Heart right ventricle (tissue), 16 donors: ENCODE measurements at regions not wholly inside any gene's neighbourhood (a gene's known extent, or its start where the extent isn't known, plus 50 kb on each side); places are given as distances from the start of the nearest gene placed in this dataset.

Experiments
- ATAC-seq, 8 donors: fragments of 200-7000 bp; cut with Tn5 transposase; one replicate each; pipeline ENCODE4 v1.9.1; 2020; ENCODE audit warnings: mild to moderate bottlenecking in 8 of 8, moderate library complexity in 8 of 8, moderate number of reproducible peaks in 1 of 8
- DNase-seq, 2 donors: peaks; one replicate each; pipeline ENCODE4 v3.0.0-alpha.2; 2020
- H3K27ac ChIP-seq, 10 donors: fragments of 200-600 bp; sonication (generic) in 2 of 10; one replicate each; pipeline versions ENCODE4 v1.5.0 to v1.8.0; 2020 to 2022; ENCODE audit warnings: mild to moderate bottlenecking in 3 of 10
- H3K27me3 ChIP-seq, 7 donors: fragments of 200-600 bp; one replicate each; pipeline ENCODE4 v1.8.0; 2021 to 2022; ENCODE audit warnings: mild to moderate bottlenecking in 2 of 7
- H3K36me3 ChIP-seq, 9 donors: fragments of 200-600 bp; sonication (generic) in 1 of 9; one replicate each; pipeline versions ENCODE4 v1.5.0 to v1.8.0; 2020 to 2022; ENCODE audit warnings: mild to moderate bottlenecking in 2 of 9
- H3K4me1 ChIP-seq, 9 donors: fragments of 200-600 bp; sonication (generic) in 1 of 9; one replicate each; pipeline versions ENCODE4 v1.5.0 to v1.8.0; 2020 to 2022; ENCODE audit warnings: mild to moderate bottlenecking in 4 of 9
- H3K4me3 ChIP-seq, 10 donors: fragments of 200-600 bp; sonication (generic) in 2 of 10; one replicate each; pipeline versions ENCODE4 v1.5.0 to v1.8.0; 2020 to 2022; ENCODE audit warnings: mild to moderate bottlenecking in 7 of 10, moderate library complexity in 2 of 10
- H3K9me3 ChIP-seq, 11 donors: fragments of 200-600 bp in 10 of 11; sonication (generic) in 2 of 11; one replicate each; pipeline versions ENCODE4 v1.5.0 to v1.8.0; 2013 to 2022; ENCODE audit warnings: mild to moderate bottlenecking in 2 of 11, control low read depth in 1 of 11, moderate library complexity in 1 of 11
- WGBS, 2 donors: extraction: QIAGEN DNeasy Blood & Tissue Kit; methylation state at CpG; one replicate each; pipeline ENCODE4 v1.1.7; 2013; ENCODE audit warnings: inconsistent platforms in 1 of 2; 5-methylcytosine and 5-hydroxymethylcytosine counted together
- intact Hi-C, 10 donors: fragments of 100-400 bp; cut with DNase I; formaldehyde crosslinking; loops; one replicate each; pipeline versions ENCODE4 v1.11.1 to v1.14.2; 2022
- TF ChIP-seq, protein P1 (sequence below), 9 donors: fragments of 200-600 bp; sonication (generic) in 2 of 9; IDR thresholded peaks; one replicate each; pipeline versions ENCODE4 v1.5.0 to v1.8.0; 2021 to 2022; ENCODE audit warnings: antibody characterized with exemption in 9 of 9, mild to moderate bottlenecking in 5 of 9, moderate library complexity in 1 of 9
- donor health status: Arrhythmogenic right ventricular cardiomyopathy.
- donor health status: ischemic (EF 13 %, LVEDD 7.1; RV severe dilation, severe dysfunction).
- donor health status: healthy with polysubstance abuse.
- donor health status: DM: no; HTN: yes; CAD: no.
- donor health status: DM: no; HTN: no; CAD: no.
- donor health status: ischemic (EF 25% LVEDD 6.9; RV normal size, moderate dysfunction).
- donor health status: ischemic (EF 25% LVEDD 5.7; RV mildly dilated, moderate dysfunction).
- donor health status: healthy.
- donor health status: DM: yes; HTN: yes; CAD: no.
- donor health status: Ischemic cardiomyopathy.
- donor health status: ischemic (EF 35%, LVEDD 5.7; RV mildly dilated, moderate dysfunction).
- donor health status: nonischemic (EF 11% LVEDD 7.7; RV severe dilation, severe dysfunction).
- donor health status: DM: yes; HTN: yes; CAD: no.
- donor health status: PGD.
- donor health status: ischemic (EF 29% LVEDD 5.4; RV normal size, mild dysfunction).
- donor health status: nonischemic (EF 23%, LVEDD 6.1; RV moderate dilation, normal function).

DNA sequence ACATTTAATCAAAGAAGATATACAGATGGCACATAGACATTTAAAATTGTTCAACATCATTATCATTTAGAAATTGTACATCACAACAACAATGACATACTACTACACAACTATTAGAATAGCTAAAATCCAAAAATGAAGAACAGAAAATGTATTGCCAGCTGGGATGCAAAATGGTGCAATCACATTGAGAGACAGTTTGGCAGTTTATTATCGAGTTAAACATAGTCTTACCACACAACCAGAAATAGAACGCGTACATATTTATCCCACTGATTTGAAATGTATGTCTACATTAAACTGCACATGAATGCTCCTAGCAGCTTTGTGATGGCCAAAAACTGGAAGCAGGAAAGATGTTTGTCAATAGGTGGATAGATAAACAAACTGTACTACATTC lies 791.5 kb upstream of the MGAT4C start:
- Histone ChIP-seq H3K4me3 (no peak overlapping the region), H3K36me3 (no peaks in the 10 kb centered on the region), H3K27me3 (no peaks in the 10 kb centered on the region), H3K27ac (no peak overlapping the region), H3K9me3 (no peaks in the 10 kb centered on the region), H3K4me1 (no peaks in the 10 kb centered on the region)
- 89 to 90% methylated on average over 3 of the region's 3 CpGs for WGBS, 2 donors
- TF ChIP-seq, protein P1, sequence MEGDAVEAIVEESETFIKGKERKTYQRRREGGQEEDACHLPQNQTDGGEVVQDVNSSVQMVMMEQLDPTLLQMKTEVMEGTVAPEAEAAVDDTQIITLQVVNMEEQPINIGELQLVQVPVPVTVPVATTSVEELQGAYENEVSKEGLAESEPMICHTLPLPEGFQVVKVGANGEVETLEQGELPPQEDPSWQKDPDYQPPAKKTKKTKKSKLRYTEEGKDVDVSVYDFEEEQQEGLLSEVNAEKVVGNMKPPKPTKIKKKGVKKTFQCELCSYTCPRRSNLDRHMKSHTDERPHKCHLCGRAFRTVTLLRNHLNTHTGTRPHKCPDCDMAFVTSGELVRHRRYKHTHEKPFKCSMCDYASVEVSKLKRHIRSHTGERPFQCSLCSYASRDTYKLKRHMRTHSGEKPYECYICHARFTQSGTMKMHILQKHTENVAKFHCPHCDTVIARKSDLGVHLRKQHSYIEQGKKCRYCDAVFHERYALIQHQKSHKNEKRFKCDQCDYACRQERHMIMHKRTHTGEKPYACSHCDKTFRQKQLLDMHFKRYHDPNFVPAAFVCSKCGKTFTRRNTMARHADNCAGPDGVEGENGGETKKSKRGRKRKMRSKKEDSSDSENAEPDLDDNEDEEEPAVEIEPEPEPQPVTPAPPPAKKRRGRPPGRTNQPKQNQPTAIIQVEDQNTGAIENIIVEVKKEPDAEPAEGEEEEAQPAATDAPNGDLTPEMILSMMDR (IDR thresholded peaks at IDR 0.05), result no peak
- DNase-seq (no peak), ATAC-seq (no peak)
- intact Hi-C loops, result no loop called here

DNA sequence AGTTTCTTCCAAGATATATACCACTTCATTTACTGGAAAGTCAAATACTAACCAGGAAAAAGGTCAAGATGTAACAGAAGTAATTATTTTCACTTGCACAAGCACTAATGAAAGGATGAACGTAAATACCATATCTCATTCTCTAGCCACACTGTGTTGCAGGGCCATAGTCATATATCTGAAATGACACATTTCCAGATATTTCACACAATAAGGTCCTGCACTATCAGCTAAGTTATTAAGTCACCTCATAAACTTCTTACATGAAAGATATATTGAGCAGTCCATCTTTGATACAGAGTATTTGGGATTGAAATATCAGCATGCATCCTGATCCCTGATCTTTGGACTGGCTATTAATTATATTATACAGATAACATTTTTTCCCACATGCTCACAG lies 783.3 kb upstream of the MGAT4C start:
- Histone ChIP-seq H3K4me3 (no peak overlapping the region), H3K4me1 (no peaks in the 10 kb centered on the region), H3K9me3 (no peaks in the 10 kb centered on the region), H3K27ac (no peak overlapping the region), H3K27me3 (no peaks in the 10 kb centered on the region), H3K36me3 (no peaks in the 10 kb centered on the region)
- 73 to 86% methylated on average over 1 of the region's 1 CpG for WGBS, 2 donors
- no peak for DNase-seq
- intact Hi-C loops, result no loop called here
- TF ChIP-seq, protein P1 (IDR thresholded peaks at IDR 0.05), result no peak
- no peak for ATAC-seq

DNA sequence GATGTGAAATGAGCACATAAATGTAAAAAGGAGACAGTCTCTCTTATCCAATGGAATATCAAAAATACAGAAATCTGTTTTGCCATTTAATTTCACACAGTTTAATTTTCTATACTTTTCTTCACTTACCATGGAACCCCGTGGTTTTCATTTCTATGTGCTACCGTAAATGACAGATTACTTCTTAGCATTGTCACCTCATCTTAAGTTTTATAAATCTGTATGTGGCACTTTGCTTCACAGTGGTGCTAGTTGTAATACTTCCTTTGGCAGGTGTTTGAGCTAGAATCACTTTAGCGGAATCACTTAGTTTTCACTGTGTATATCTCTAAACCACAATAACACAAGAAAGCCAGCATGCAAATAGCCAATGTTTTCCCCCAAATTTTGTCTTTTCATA lies 781.9 kb upstream of the MGAT4C start:
- TF ChIP-seq, protein P1 (IDR thresholded peaks at IDR 0.05), result no peak
- 88 to 92% methylated on average over 3 of the region's 3 CpGs for WGBS, 2 donors
- Histone ChIP-seq H3K4me3 (no peak overlapping the region), H3K27ac (no peak overlapping the region), H3K27me3 (no peaks in the 10 kb centered on the region), H3K36me3 (no peaks in the 10 kb centered on the region), H3K9me3 (no peaks in the 10 kb centered on the region), H3K4me1 (no peaks in the 10 kb centered on the region)
- ATAC-seq, result no peak
- no peak for DNase-seq
- intact Hi-C loops, result no loop called here

DNA sequence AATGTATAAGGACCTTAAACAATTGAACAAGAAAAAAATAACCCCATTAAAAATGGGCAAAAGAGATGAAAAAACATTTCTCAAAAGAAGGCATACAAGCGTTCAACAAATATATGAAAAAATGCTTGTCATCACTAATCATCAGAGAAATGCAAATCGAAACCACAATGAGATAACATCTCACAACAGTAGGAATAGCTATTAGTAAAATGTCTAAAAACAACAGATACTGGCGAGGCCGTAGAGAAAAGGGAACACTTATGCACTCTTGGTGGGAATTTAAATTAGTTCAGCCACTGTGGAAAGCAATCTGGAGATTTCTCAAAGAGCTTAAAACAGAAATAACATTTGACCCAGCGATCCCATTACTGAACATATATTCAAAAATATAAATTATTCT lies 769.8 kb upstream of the MGAT4C start:
- H3K27me3 ChIP-seq, result no peaks in the 10 kb centered on the region
- no peaks in the 10 kb centered on the region for H3K36me3 ChIP-seq
- ATAC-seq (no peak), DNase-seq (no peak)
- intact Hi-C loops, result no loop called here
- no peaks in the 10 kb centered on the region for H3K4me1 ChIP-seq
- no peak overlapping the region for H3K27ac ChIP-seq
- WGBS, 2 donors, result 78 to 83% methylated on average over 5 of the region's 5 CpGs
- H3K4me3 ChIP-seq, result no peak overlapping the region
- peaks cover 0 to 11% (median 0%) of the 10 kb centered on the region in 11 donors for H3K9me3 ChIP-seq
- TF ChIP-seq, protein P1 (IDR thresholded peaks at IDR 0.05), result no peak

DNA sequence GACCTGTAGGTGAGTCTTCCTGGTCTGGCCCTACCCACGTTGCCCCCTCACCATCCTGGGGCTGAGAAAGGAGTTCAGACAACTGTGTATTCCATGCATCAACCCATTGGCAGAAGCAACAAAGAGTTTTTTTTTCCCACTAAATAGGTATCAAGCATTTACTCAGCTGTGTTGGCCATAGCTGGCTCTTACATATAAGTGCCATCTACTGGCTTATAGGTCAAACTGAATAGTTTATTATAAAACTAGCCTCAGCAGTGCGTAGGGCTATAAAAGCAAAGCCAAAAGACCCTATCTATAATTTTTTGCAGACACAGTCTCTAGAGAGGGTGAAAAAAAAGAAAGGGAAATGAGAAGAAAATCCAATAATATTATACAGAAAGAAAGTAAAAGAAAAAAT lies 765.2 kb upstream of the MGAT4C start:
- no peaks in the 10 kb centered on the region for H3K36me3 ChIP-seq
- H3K4me1 ChIP-seq, result no peaks in the 10 kb centered on the region
- no peak overlapping the region for H3K4me3 ChIP-seq
- 62 to 70% methylated on average over 2 of the region's 2 CpGs for WGBS, 2 donors
- ATAC-seq, result no peak
- peaks cover 0 to 30% (median 9%) of the 10 kb centered on the region in 11 donors for H3K9me3 ChIP-seq
- intact Hi-C loops, result no loop called here
- H3K27ac ChIP-seq, result no peak overlapping the region
- no peaks in the 10 kb centered on the region for H3K27me3 ChIP-seq
- no peak for DNase-seq
- TF ChIP-seq, protein P1 (IDR thresholded peaks at IDR 0.05), result no peak
